A549 (cell line): ENCODE measurements at regions not wholly inside any gene's neighbourhood (a gene's known extent, or its start where the extent isn't known, plus 50 kb on each side); places are given as distances from the start of the nearest gene placed in this dataset.

ENCODE experiments used
- ATAC-seq, 2 experiments: fragments of 200-7000 bp in 1 of 2; fragments of >200 bp in 1 of 2; cut with Nextera tagmentation in 1 of 2; cut with Tn5 transposase in 1 of 2; 3 replicates each; pipeline versions ENCODE4 v1.8.0 to v1.9.1; 2018 to 2020; ENCODE audit warnings: mild to moderate bottlenecking in 1 of 2, moderate library complexity in 1 of 2
- CTCF ChIA-PET: fragments of 300-600 bp; sonication (Branson Sonifier 250); formaldehyde crosslinking; extraction: SDS; loops from one replicate; lab custom pipeline; 2021; ENCODE audit warnings: antibody characterized with exemption, inconsistent platforms; lab: Yijun Ruan, JAX
- POLR2A ChIA-PET: fragments of 350-600 bp; formaldehyde crosslinking; extraction: SDS; loops from one replicate; lab custom pipeline; 2021; ENCODE audit warnings: antibody characterized with exemption, inconsistent platforms; lab: Yijun Ruan, JAX
- DNase-seq, 2 experiments: peaks; one replicate each; pipeline versions ENCODE4 v3.0.0 to v3.0.0-alpha.2; 2011 to 2016; ENCODE audit warnings: low read depth in 1 of 2, low spot score in 1 of 2
- FAIRE-seq: peaks from 2 replicates; lab custom pipeline; 2011; peaks lifted over from hg19 to GRCh38; lab: Jason Lieb, UNC
- H3K27ac ChIP-seq, 2 experiments: fragments of >200 bp; sonication (Bioruptor Twin); formaldehyde crosslinking; 3 replicates each; pipeline ENCODE4 v1.5.1; 2016 to 2017
- H3K4me1 ChIP-seq: fragments of >200 bp; sonication (Bioruptor Twin); formaldehyde crosslinking; 3 replicates; pipeline ENCODE4 v1.6.1; 2016
- H3K4me2 ChIP-seq: fragments of >200 bp; sonication (Bioruptor Twin); formaldehyde crosslinking; 3 replicates; pipeline ENCODE4 v1.6.1; 2016
- H3K4me3 ChIP-seq: fragments of >200 bp; sonication (Bioruptor Twin); formaldehyde crosslinking; 3 replicates; pipeline ENCODE4 v1.5.1; 2016
- H3K9me3 ChIP-seq: fragments of >200 bp; sonication (Bioruptor Twin); formaldehyde crosslinking; 3 replicates; pipeline ENCODE4 v1.6.1; 2016
- ESRRA ChIP-seq: fragments of 150-350 bp; IDR thresholded peaks from 2 replicates; pipeline ENCODE4 v1.6.1; 2014; ENCODE audit warnings: mild to moderate bottlenecking, low read length, borderline replicate concordance
- HDAC2 ChIP-seq: fragments of 200-600 bp; sonication (generic); IDR thresholded peaks from 2 replicates; pipeline ENCODE4 v1.6.1; 2016
- HOXA7 ChIP-seq: fragments of 250-450 bp; sonication (Bioruptor Pico); IDR thresholded peaks from 2 replicates; pipeline ENCODE4 v1.5.0; 2020; ENCODE audit warnings: mild to moderate bottlenecking, moderate library complexity
- HOXB13 ChIP-seq: fragments of 250-450 bp; sonication (Bioruptor Pico); IDR thresholded peaks from 2 replicates; pipeline ENCODE4 v1.5.0; 2020; ENCODE audit warnings: low read depth, mild to moderate bottlenecking, moderate library complexity
- JUNB ChIP-seq: fragments of >200 bp; sonication (Bioruptor Twin); formaldehyde crosslinking; IDR thresholded peaks from 2 replicates; pipeline ENCODE4 v1.6.1; 2016
- KDM1A ChIP-seq: fragments of 200-600 bp; sonication (generic); IDR thresholded peaks from 2 replicates; pipeline ENCODE4 v1.6.1; 2016; ENCODE audit warnings: low read depth, mild to moderate bottlenecking
- MAFK ChIP-seq: fragments of 450-650 bp; IDR thresholded peaks from 2 replicates; pipeline ENCODE4 v1.6.1; 2014; ENCODE audit not compliant: partially characterized antibody
- MAZ ChIP-seq: fragments of 150-350 bp; IDR thresholded peaks from 2 replicates; pipeline ENCODE4 v1.6.1; 2014; ENCODE audit warnings: antibody characterized with exemption, low read depth, low read length, borderline replicate concordance
- NFE2L2 ChIP-seq: fragments of 150-350 bp; conservative IDR thresholded peaks from 2 replicates; pipeline ENCODE4 v1.6.1; 2014; ENCODE audit warnings: low read length
- PHF8 ChIP-seq: fragments of 200-600 bp; sonication (generic); IDR thresholded peaks from 2 replicates; pipeline ENCODE4 v1.6.1; 2016; ENCODE audit warnings: low read depth, mild to moderate bottlenecking, antibody characterized with exemption, moderate library complexity, borderline replicate concordance
- POLR2A ChIP-seq: IDR thresholded peaks from 2 replicates; pipeline ENCODE4 v1.6.1; 2012; ENCODE audit warnings: mild to moderate bottlenecking, low read length
- RAD21 ChIP-seq, 2 experiments: fragments of >200 bp in 1 of 2; sonication (Bioruptor Twin) in 1 of 2; formaldehyde crosslinking in 1 of 2; IDR thresholded peaks in 1 of 2; conservative IDR thresholded peaks in 1 of 2; 2 replicates in 1 of 2; 3 replicates in 1 of 2; pipeline ENCODE4 v1.6.1; 2012 to 2018; ENCODE audit warnings: inconsistent platforms in 1 of 2
- SREBF2 ChIP-seq: fragments of 450-650 bp; IDR thresholded peaks from 2 replicates; pipeline ENCODE4 v1.6.1; 2014; ENCODE audit warnings: mild to moderate bottlenecking, moderate library complexity
- TFCP2L1 ChIP-seq: fragments of 250-450 bp; sonication (Bioruptor Pico); IDR thresholded peaks from 2 replicates; pipeline ENCODE4 v1.5.0; 2021; ENCODE audit warnings: mild to moderate bottlenecking
- TP53 ChIP-seq: fragments of 250-450 bp; sonication (Bioruptor Pico); IDR thresholded peaks from 2 replicates; pipeline ENCODE4 v1.5.0; 2021; ENCODE audit warnings: mild to moderate bottlenecking, moderate library complexity
- ZC3H11A ChIP-seq: fragments of 450-650 bp; IDR thresholded peaks from 2 replicates; pipeline ENCODE4 v1.6.1; 2014; ENCODE audit warnings: antibody characterized with exemption, mild to moderate bottlenecking
- ZNF302 ChIP-seq: fragments of 250-450 bp; sonication (Bioruptor Pico); IDR thresholded peaks from 2 replicates; pipeline ENCODE4 v1.9.0; 2021; ENCODE audit warnings: inconsistent platforms, mild to moderate bottlenecking, moderate library complexity
- WGBS: methylation state at CpG from one replicate; pipeline ENCODE4 v1.1.6; 2017; ENCODE audit errors: missing lambda C conversion rate; 5-methylcytosine and 5-hydroxymethylcytosine counted together
- TF ChIP-seq, protein P1 (sequence below): fragments of 200-600 bp; sonication (generic); IDR thresholded peaks from 2 replicates; pipeline ENCODE4 v1.6.1; 2016; ENCODE audit warnings: antibody characterized with exemption, mild to moderate bottlenecking, moderate library complexity
- TF ChIP-seq, protein P2 (sequence below): IDR thresholded peaks from 2 replicates; pipeline ENCODE4 v1.6.1; 2012

DNA sequence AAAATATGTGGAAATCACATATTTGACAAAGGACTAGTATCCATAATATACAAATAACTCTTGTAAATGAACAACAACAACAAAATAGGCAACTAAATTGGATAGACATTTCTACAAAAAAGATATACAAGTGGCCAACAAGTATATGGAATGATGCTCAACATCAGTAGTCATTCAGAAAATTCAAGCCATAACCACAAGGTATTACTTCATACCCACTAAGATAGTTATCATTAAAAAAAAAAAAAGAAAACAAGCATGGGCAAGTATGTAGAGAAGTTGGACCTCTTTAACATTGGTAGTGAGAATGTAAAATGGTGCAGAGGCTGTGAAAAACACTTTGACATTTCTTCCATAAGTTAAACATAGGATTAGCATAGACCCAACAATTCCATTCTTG lies 80.8 kb downstream of the CYP26A1 start (continued):
- TF ChIP-seq, protein P1, sequence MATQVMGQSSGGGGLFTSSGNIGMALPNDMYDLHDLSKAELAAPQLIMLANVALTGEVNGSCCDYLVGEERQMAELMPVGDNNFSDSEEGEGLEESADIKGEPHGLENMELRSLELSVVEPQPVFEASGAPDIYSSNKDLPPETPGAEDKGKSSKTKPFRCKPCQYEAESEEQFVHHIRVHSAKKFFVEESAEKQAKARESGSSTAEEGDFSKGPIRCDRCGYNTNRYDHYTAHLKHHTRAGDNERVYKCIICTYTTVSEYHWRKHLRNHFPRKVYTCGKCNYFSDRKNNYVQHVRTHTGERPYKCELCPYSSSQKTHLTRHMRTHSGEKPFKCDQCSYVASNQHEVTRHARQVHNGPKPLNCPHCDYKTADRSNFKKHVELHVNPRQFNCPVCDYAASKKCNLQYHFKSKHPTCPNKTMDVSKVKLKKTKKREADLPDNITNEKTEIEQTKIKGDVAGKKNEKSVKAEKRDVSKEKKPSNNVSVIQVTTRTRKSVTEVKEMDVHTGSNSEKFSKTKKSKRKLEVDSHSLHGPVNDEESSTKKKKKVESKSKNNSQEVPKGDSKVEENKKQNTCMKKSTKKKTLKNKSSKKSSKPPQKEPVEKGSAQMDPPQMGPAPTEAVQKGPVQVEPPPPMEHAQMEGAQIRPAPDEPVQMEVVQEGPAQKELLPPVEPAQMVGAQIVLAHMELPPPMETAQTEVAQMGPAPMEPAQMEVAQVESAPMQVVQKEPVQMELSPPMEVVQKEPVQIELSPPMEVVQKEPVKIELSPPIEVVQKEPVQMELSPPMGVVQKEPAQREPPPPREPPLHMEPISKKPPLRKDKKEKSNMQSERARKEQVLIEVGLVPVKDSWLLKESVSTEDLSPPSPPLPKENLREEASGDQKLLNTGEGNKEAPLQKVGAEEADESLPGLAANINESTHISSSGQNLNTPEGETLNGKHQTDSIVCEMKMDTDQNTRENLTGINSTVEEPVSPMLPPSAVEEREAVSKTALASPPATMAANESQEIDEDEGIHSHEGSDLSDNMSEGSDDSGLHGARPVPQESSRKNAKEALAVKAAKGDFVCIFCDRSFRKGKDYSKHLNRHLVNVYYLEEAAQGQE, result no peak
- TF ChIP-seq HDAC2 (no peak), SREBF2 (no peak)
- TF ChIP-seq, all 56 proteins: peak for 0

DNA sequence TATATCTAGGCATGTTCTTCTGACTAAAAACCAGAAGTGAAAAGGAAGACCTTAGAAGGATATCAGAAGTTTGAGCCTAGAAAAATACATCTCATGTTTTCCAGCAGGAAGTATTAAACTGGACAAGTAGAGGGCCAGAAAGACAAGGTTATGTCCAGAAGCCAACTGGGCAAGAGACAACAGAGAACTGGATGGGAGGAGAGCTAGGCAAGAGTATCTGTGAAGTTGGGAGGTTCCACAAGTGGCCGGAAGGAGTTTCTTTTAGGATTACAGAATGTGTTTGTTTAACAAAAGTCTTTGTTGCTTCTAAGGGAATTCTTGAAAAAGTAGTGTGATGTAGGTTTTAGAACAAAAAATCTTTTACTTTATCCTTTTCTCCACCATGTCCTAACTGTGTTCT lies 86.4 kb downstream of the CYP26A1 start:
- FAIRE-seq (no peak), DNase-seq (no peak), ATAC-seq (no peak)
- WGBS, result 82% methylated on average over 1 of the region's 1 CpG
- no peak for TF ChIP-seq MAFK
- TF ChIP-seq RAD21 (conservative IDR thresholded peaks at IDR 0.05 in 1 of 2, IDR thresholded peaks at IDR 0.05 in 1 of 2), result no peak
- TF ChIP-seq ESRRA, result no peak
- no peak for TF ChIP-seq HOXB13 (CRISPR knock-in tag)
- peaks cover 16% of the 10 kb centered on the region; the same call in 2 of the 3 replicates for H3K9me3 ChIP-seq
- no peaks in the 10 kb centered on the region for H3K4me1 ChIP-seq
- ChIA-PET POLR2A (no interaction called here), CTCF (no interaction called here)
- H3K27ac ChIP-seq, result no peak overlapping the region
- H3K4me3 ChIP-seq, result no peak overlapping the region
- no peak overlapping the region for H3K4me2 ChIP-seq

DNA sequence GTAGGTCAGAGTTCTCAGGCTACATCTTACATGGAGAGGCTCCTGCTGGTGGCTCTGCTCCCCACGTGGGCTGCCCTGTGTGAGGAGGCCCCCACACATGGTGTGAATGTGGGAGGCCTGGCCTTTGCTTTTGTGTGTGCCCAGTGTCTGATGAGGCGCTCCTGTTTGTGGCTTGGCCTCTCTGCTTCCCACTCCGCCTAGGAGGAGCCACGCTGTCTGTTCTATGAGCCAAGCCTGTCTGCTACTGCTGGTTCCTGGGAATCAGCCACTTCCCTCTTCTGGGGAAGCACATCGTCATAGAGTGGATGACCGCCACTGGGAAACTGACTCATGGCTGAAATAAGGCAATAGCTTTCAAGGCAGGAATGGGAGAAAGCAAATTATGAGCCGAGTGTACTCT lies 87.1 kb downstream of the CYP26A1 start:
- DNase-seq (no peak), ATAC-seq (0 out of 6 replicates have a peak, but pooled peaks of 1 of the 2 experiments have one; percentile 8), FAIRE-seq (no peak)
- CTCF ChIA-PET, result no interaction called here
- no peak for TF ChIP-seq ZNF302
- TF ChIP-seq MAZ, result no peak
- no peak for TF ChIP-seq TFCP2L1 (CRISPR knock-in tag)
- no peak for TF ChIP-seq NFE2L2
- TF ChIP-seq POLR2A, result no peak
- no peak for TF ChIP-seq ESRRA
- TF ChIP-seq HOXA7 (CRISPR knock-in tag), result no peak
- no peak for TF ChIP-seq KDM1A
- no peak overlapping the region for H3K4me2 ChIP-seq
- POLR2A ChIA-PET, result no interaction called here
- no peak overlapping the region for H3K4me3 ChIP-seq
- no peak overlapping the region for H3K27ac ChIP-seq
- WGBS, result 65% methylated on average over 7 of the region's 7 CpGs
- peaks cover 10% of the 10 kb centered on the region; the same call in 2 of the 3 replicates for H3K9me3 ChIP-seq
- H3K4me1 ChIP-seq, result no peaks in the 10 kb centered on the region

DNA sequence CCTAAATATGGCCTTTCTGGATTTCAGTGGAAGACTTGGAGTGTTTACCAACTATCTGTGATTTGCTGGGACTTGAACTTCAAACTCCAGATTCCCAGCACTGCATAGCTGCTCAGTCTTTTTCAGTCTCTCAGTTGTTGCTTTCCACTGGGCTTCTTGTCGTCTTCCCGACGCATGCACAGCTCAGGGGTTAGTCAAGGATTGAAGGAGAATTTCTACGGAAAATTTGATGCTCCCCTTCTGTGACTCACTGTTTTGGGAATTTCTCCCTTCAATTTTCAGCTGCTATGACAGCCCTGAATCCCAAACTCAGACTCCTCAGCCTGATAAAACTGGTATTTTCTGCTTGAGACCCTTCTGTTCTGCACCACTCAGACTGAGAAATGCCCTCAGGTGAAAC lies 91.7 kb downstream of the CYP26A1 start:
- POLR2A ChIA-PET, result no interaction called here
- Histone ChIP-seq H3K4me3 (no peak overlapping the region), H3K4me1 (no peaks in the 10 kb centered on the region), H3K4me2 (no peak overlapping the region), H3K27ac (no peak overlapping the region), H3K9me3 (peaks cover 7% of the 10 kb centered on the region; the same call in 2 of the 3 replicates)
- CTCF ChIA-PET, result interaction anchor here (0.8 to 1.5 kb wide), 3 partner anchors 14 to 85 kb away, joined by 3 to 7 read pairs (median 5); no protein-coding TSS in a partner anchor
- DNase-seq, result no peak
- WGBS, result 84% methylated on average over 4 of the region's 4 CpGs
- FAIRE-seq, result no peak
- no peak for ATAC-seq
- TF ChIP-seq PHF8 (no peak), TP53 (CRISPR knock-in tag) (no peak), ZNF302 (no peak), ZC3H11A (no peak), JUNB (no peak), ESRRA (no peak)
- TF ChIP-seq, protein P2, sequence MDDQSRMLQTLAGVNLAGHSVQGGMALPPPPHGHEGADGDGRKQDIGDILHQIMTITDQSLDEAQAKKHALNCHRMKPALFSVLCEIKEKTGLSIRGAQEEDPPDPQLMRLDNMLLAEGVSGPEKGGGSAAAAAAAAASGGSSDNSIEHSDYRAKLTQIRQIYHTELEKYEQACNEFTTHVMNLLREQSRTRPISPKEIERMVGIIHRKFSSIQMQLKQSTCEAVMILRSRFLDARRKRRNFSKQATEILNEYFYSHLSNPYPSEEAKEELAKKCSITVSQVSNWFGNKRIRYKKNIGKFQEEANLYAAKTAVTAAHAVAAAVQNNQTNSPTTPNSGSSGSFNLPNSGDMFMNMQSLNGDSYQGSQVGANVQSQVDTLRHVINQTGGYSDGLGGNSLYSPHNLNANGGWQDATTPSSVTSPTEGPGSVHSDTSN, result no peak
- TF ChIP-seq, protein P1, result no peak
